HCT116 (cell line): ENCODE measurements at regions not wholly inside any gene's neighbourhood (a gene's known extent, or its start where the extent isn't known, plus 50 kb on each side); places are given as distances from the start of the nearest gene placed in this dataset.

Experiments used
- CTCF ChIP-seq, 3 experiments: fragments of 200-600 bp in 1 of 3; sonication (generic) in 1 of 3; IDR thresholded peaks in 2 of 3; conservative IDR thresholded peaks in 1 of 3; 2 replicates each; pipeline ENCODE4 v1.5.1; 2012 to 2017; ENCODE audit warnings: low read depth in 2 of 3, low read length in 2 of 3, antibody characterized with exemption in 1 of 3, borderline replicate concordance in 1 of 3, control low read depth in 1 of 3, mild to moderate bottlenecking in 1 of 3, mixed read lengths in 1 of 3, mixed run types in 1 of 3, moderate library complexity in 1 of 3; ENCODE audit not compliant: insufficient read depth in 1 of 3
- POLR2A ChIP-seq: IDR thresholded peaks from 2 replicates; pipeline ENCODE4 v1.7.0; 2011; ENCODE audit warnings: borderline replicate concordance; ENCODE audit not compliant: insufficient read depth, insufficient read length; ENCODE audit errors: extremely low read depth
- RAD21 ChIP-seq: IDR thresholded peaks from 2 replicates; pipeline ENCODE4 v1.6.1; 2012; ENCODE audit warnings: low read depth, mild to moderate bottlenecking
- REST ChIP-seq: IDR thresholded peaks from 2 replicates; pipeline ENCODE4 v1.6.1; 2012; ENCODE audit warnings: low read depth
- ZBTB33 ChIP-seq: IDR thresholded peaks from 2 replicates; pipeline ENCODE4 v1.6.1; 2011; ENCODE audit warnings: mild to moderate bottlenecking, low read length, moderate library complexity; ENCODE audit not compliant: insufficient replicate concordance; ENCODE audit errors: extremely low read depth

GRCh38 chr11:93274851-93275250 lies 55.7 kb upstream of the DEUP1 start:
- TF ChIP-seq POLR2A (no peak), CTCF (IDR thresholded peaks at IDR 0.05 in 2 of 3, conservative IDR thresholded peaks at IDR 0.05 in 1 of 3; ENCODE audit: borderline replicate concordance in 1 of 3, insufficient read depth in 1 of 3, low read depth in 2 of 3, low read length in 2 of 3) (no peak), REST (no peak), RAD21 (no peak), ZBTB33 (no peak)
